Spleen (tissue), 7 donors: ENCODE measurements at regions not wholly inside any gene's neighbourhood (a gene's known extent, or its start where the extent isn't known, plus 50 kb on each side); places are given as distances from the start of the nearest gene placed in this dataset.

ENCODE experiments used
- POLR2A ChIP-seq, 3 donors: fragments of 450-650 bp; IDR thresholded peaks; one replicate each; pipeline ENCODE4 v1.5.1; 2017; ENCODE audit warnings: antibody characterized with exemption in 3 of 3, mild to moderate bottlenecking in 1 of 3
- POLR2AphosphoS5 ChIP-seq, 3 donors: sonication (generic); formaldehyde crosslinking; IDR thresholded peaks; one replicate each; pipeline ENCODE4 v1.5.1; 2017; ENCODE audit warnings: antibody characterized with exemption in 3 of 3
- TF ChIP-seq, protein P1 (sequence below), 11 experiments: fragments of 200-600 bp in 7 of 11; fragments of 450-650 bp in 4 of 11; sonication (generic) in 4 of 11; IDR thresholded peaks in 8 of 11; conservative IDR thresholded peaks in 3 of 11; 1 replicate in 7 of 11; 2 replicates in 4 of 11; pipeline versions ENCODE4 v1.4.0 to v1.8.0; 2016 to 2021; ENCODE audit warnings: antibody characterized with exemption in 11 of 11, inconsistent platforms in 4 of 11, mild to moderate bottlenecking in 1 of 11
- donor health status: DM: no; HTN: no; CAD: no; lungs with moderate emphysema.
- donor health status: DM: no; HTN: no; CAD: no.
- donor health status: DM: no; HTN: no; CAD: no.

GRCh38 chr4:54495641-54496040 is 162.1 kb upstream of the KIT start:
- TF ChIP-seq POLR2A (IDR thresholded peaks at IDR 0.05) (no peak), POLR2AphosphoS5 (IDR thresholded peaks at IDR 0.05) (no peak)
- TF ChIP-seq, protein P1, sequence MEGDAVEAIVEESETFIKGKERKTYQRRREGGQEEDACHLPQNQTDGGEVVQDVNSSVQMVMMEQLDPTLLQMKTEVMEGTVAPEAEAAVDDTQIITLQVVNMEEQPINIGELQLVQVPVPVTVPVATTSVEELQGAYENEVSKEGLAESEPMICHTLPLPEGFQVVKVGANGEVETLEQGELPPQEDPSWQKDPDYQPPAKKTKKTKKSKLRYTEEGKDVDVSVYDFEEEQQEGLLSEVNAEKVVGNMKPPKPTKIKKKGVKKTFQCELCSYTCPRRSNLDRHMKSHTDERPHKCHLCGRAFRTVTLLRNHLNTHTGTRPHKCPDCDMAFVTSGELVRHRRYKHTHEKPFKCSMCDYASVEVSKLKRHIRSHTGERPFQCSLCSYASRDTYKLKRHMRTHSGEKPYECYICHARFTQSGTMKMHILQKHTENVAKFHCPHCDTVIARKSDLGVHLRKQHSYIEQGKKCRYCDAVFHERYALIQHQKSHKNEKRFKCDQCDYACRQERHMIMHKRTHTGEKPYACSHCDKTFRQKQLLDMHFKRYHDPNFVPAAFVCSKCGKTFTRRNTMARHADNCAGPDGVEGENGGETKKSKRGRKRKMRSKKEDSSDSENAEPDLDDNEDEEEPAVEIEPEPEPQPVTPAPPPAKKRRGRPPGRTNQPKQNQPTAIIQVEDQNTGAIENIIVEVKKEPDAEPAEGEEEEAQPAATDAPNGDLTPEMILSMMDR (IDR thresholded peaks at IDR 0.05 in 8 of 11, conservative IDR thresholded peaks at IDR 0.05 in 3 of 11), result no peak
